AG08395 (cell line): ENCODE measurements at regions not wholly inside any gene's neighbourhood (a gene's known extent, or its start where the extent isn't known, plus 50 kb on each side); places are given as distances from the start of the nearest gene placed in this dataset.

Experiments used
- DNase-seq: peaks from one replicate; pipeline ENCODE4 v3.0.0; 2012; ENCODE audit warnings: mixed read lengths, low spot score

GRCh38 chr6:66772800-66773199, 1065.8 kb upstream of the EYS start:
- DNase-seq, result no peak

GRCh38 chr6:66771626-66772025, 1064.6 kb upstream of the EYS start:
- DNase-seq, result no peak

GRCh38 chr6:66751630-66752029, 1044.6 kb upstream of the EYS start:
- DNase-seq, result no peak

- DNase-seq, result no peak
Observed at GRCh38 chr6:66740346-66740745, 1033.3 kb upstream of the EYS start.

- no peak for DNase-seq
Observed at GRCh38 chr6:66735106-66735890, 1028.3 kb upstream of the EYS start.

- no peak for DNase-seq
Observed at GRCh38 chr6:66731310-66731709, 1024.3 kb upstream of the EYS start.

GRCh38 chr6:66725670-66726069, 1018.6 kb upstream of the EYS start:
- DNase-seq, result no peak

GRCh38 chr6:66717801-66718200, 1010.8 kb upstream of the EYS start:
- no peak for DNase-seq

GRCh38 chr6:66699385-66699784, 992.4 kb upstream of the EYS start:
- no peak for DNase-seq

GRCh38 chr6:66689608-66690007, 982.6 kb upstream of the EYS start:
- no peak for DNase-seq

GRCh38 chr6:66687611-66688140, 980.6 kb upstream of the EYS start:
- no peak for DNase-seq

GRCh38 chr6:66675906-66676305, 968.9 kb upstream of the EYS start:
- DNase-seq, result no peak

GRCh38 chr6:66664112-66664511, 957.1 kb upstream of the EYS start:
- no peak for DNase-seq

GRCh38 chr6:66662721-66663507, 955.9 kb upstream of the EYS start:
- DNase-seq, result no peak

- DNase-seq, result no peak
Observed at GRCh38 chr6:66662196-66662595, 955.2 kb upstream of the EYS start.

GRCh38 chr6:66655420-66655819, 948.4 kb upstream of the EYS start:
- DNase-seq, result no peak

- DNase-seq, result no peak
Observed at GRCh38 chr6:66638518-66638917, 931.5 kb upstream of the EYS start.

GRCh38 chr6:66638099-66638498, 931.1 kb upstream of the EYS start:
- DNase-seq, result no peak

GRCh38 chr6:66628917-66629316, 921.9 kb upstream of the EYS start:
- DNase-seq, result no peak

- no peak for DNase-seq
Observed at GRCh38 chr6:66623050-66623449, 916.0 kb upstream of the EYS start.

GRCh38 chr6:66605971-66606370, 898.9 kb upstream of the EYS start:
- DNase-seq, result no peak

- no peak for DNase-seq
Observed at GRCh38 chr6:66605011-66605410, 898.0 kb upstream of the EYS start.

GRCh38 chr6:66599541-66599940, 892.5 kb upstream of the EYS start:
- DNase-seq, result peak; percentile 4
